ENCODE measurements at regions not wholly inside any gene's neighbourhood (a gene's known extent, or its start where the extent isn't known, plus 50 kb on each side); places are given as distances from the start of the nearest gene placed in this dataset.

DNA sequence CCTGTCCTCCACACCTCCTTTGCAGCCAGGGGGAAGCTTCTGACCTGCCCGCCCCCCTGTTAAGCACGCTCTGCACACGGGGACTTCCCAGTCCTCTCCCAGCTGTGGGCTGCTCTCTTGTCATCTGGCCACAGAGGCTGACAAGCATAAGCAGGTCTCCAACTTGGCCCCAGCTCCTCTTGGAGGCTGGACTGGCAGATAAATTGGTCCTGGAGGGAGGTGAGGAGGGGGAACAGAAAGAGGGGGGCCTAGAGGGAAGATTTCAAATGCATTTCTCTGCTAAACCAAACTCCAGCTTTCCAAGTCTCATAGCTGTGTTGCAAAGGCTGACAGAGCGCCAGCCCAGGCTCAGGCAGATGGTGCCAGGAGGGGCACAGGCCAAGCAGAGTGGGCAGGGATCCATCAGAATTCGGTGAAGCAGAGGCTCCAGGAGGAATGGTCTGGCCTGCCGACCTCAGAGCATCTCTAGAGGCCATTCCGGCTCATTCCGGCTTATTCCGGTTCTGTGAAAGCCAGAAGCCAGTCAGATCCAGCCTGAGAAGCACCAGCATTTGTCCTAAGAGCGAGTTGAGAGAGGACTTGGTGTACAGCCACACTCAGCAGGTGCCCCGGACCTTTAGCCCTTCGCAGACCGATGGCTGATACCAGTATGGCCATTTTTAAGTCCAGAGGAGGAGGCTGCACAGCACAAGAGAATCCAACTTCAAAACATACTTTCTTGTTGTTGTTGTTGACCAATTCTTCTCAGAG, 508.9 kb upstream of the MYT1L start:
- Mint-ChIP-seq H3K4me3 (ENCODE audit: unreplicated experiment) (no peak overlapping the region), H3K9me3 (ENCODE audit: unreplicated experiment) (peaks cover 14% of the 10 kb centered on the region), H3K4me1 (ENCODE audit: insufficient read depth, unreplicated experiment) (no peaks in the 10 kb centered on the region), H3K27ac (ENCODE audit: low read depth, unreplicated experiment) (no peak overlapping the region), H3K36me3 (ENCODE audit: insufficient read depth, unreplicated experiment) (no peaks in the 10 kb centered on the region), H3K27me3 (ENCODE audit: insufficient read depth, unreplicated experiment) (no peaks in the 10 kb centered on the region)
- POLR2A ChIA-PET = no interaction called here
- TF ChIP-seq, protein P1, sequence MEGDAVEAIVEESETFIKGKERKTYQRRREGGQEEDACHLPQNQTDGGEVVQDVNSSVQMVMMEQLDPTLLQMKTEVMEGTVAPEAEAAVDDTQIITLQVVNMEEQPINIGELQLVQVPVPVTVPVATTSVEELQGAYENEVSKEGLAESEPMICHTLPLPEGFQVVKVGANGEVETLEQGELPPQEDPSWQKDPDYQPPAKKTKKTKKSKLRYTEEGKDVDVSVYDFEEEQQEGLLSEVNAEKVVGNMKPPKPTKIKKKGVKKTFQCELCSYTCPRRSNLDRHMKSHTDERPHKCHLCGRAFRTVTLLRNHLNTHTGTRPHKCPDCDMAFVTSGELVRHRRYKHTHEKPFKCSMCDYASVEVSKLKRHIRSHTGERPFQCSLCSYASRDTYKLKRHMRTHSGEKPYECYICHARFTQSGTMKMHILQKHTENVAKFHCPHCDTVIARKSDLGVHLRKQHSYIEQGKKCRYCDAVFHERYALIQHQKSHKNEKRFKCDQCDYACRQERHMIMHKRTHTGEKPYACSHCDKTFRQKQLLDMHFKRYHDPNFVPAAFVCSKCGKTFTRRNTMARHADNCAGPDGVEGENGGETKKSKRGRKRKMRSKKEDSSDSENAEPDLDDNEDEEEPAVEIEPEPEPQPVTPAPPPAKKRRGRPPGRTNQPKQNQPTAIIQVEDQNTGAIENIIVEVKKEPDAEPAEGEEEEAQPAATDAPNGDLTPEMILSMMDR (IDR thresholded peaks at IDR 0.05; ENCODE audit: unreplicated experiment) = no peak
- BruUV-seq (replicated peaks) = no TSS peak
- CTCF ChIA-PET = interaction anchor here (0.6 kb wide), 1 partner anchor 35 kb away, joined by 3 read pairs; no protein-coding TSS in a partner anchor
- intact Hi-C loops (cut with micrococcal nuclease) = no loop called here
- DNase-seq (ENCODE audit: unreplicated experiment) = no peak

DNA sequence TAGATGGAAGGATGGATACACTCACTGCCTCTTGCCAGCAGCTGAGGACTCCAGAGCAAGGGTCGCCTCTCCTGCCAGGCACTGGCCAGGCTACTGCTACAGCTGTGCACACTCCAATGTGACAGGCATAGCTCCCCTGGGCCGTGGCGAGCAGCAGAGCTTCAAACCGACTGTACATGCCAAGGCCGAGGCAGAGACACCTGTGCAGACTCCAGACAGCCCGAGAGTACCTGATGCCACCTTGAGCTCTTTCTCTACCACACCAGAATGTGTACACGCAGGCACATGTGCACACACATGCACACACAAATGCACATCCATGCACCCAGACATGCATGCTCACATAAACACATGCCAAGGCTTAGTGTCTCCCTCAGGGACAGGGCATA, 508.3 kb upstream of the MYT1L start:
- Mint-ChIP-seq H3K4me3 (ENCODE audit: unreplicated experiment) (no peak overlapping the region), H3K9me3 (ENCODE audit: unreplicated experiment) (peaks cover 14% of the 10 kb centered on the region), H3K27me3 (ENCODE audit: insufficient read depth, unreplicated experiment) (no peaks in the 10 kb centered on the region), H3K36me3 (ENCODE audit: insufficient read depth, unreplicated experiment) (no peaks in the 10 kb centered on the region), H3K4me1 (ENCODE audit: insufficient read depth, unreplicated experiment) (no peaks in the 10 kb centered on the region), H3K27ac (ENCODE audit: low read depth, unreplicated experiment) (no peak overlapping the region)
- TF ChIP-seq, protein P1 (IDR thresholded peaks at IDR 0.05; ENCODE audit: unreplicated experiment) = no peak
- ChIA-PET CTCF (interaction anchor here (0.6 kb wide), 1 partner anchor 35 kb away, joined by 3 read pairs; no protein-coding TSS in a partner anchor), POLR2A (no interaction called here)
- intact Hi-C loops (cut with micrococcal nuclease) = no loop called here
- no peak for DNase-seq (ENCODE audit: unreplicated experiment)
- no TSS peak for BruUV-seq (replicated peaks)

DNA sequence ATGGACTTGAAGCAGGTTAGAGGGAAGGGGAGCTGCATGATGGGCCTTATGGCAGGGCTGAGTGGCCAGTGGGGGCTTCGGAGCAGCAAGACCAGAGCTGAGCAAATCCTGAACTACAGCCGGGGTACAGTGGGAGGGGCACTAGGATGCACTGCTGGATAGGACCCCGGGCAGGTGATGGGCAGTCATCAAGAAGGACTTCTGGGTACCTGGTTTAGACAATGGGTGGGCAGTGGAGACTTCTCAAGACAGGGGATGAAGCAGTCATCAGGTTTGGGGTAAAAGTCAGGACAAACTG, 507.4 kb upstream of the MYT1L start:
- Mint-ChIP-seq H3K27ac (ENCODE audit: low read depth, unreplicated experiment) (no peak overlapping the region), H3K4me3 (ENCODE audit: unreplicated experiment) (no peak overlapping the region), H3K4me1 (ENCODE audit: insufficient read depth, unreplicated experiment) (no peaks in the 10 kb centered on the region), H3K36me3 (ENCODE audit: insufficient read depth, unreplicated experiment) (no peaks in the 10 kb centered on the region), H3K27me3 (ENCODE audit: insufficient read depth, unreplicated experiment) (no peaks in the 10 kb centered on the region), H3K9me3 (ENCODE audit: unreplicated experiment) (peaks cover 14% of the 10 kb centered on the region)
- TF ChIP-seq, protein P1 (IDR thresholded peaks at IDR 0.05; ENCODE audit: unreplicated experiment) = no peak
- BruUV-seq (replicated peaks) = no TSS peak
- POLR2A ChIA-PET = no interaction called here
- intact Hi-C loops (cut with micrococcal nuclease) = no loop called here
- no peak for DNase-seq (ENCODE audit: unreplicated experiment)
- CTCF ChIA-PET = interaction anchor here (0.6 to 0.7 kb wide), 3 partner anchors 9 to 297 kb away, joined by 3 read pairs; no protein-coding TSS in a partner anchor

DNA sequence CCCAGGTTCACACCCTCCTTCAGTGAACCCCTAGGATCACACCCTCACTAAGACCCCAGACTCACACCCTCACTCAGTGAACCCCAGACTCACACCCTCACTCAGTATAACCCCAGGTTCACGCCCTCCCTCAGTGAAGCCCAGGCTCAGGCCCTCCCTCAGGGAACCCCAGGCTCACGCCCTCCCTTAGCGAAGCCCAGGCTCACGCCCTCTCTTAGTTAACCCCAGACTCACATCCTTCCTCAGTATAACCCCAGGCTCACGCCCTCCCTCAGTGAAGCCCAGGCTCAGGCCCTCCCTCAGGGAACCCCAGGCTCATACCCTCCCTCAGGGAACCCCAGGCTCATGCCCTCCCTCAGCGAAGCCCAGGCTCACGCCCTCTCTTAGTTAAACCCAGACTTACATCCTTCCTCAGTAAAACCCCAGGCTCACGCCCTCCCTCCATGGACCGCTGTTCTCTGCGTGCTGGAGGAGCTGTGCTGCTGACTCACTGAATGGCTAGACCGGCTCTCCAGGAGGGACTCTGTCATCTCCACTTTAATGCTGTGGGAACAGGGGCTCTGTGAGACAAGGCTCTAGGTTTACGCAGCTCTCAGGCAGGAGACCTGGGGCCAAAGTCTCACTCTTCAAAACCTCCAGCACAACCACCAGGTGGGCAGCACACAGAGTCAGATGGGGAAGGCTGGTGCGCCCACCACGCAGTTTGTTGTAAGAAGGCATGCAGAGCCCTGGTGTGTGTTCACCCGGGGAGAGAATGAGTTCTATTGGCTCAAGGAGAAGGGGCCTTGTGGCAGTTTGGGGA, 506.9 kb upstream of the MYT1L start:
- ChIA-PET CTCF (interaction anchor here (0.6 to 0.7 kb wide), 4 partner anchors 8 to 882 kb away, joined by 3 read pairs; no protein-coding TSS in a partner anchor), POLR2A (no interaction called here)
- Mint-ChIP-seq H3K9me3 (ENCODE audit: unreplicated experiment) (peaks cover 14% of the 10 kb centered on the region), H3K27ac (ENCODE audit: low read depth, unreplicated experiment) (no peak overlapping the region), H3K27me3 (ENCODE audit: insufficient read depth, unreplicated experiment) (no peaks in the 10 kb centered on the region), H3K4me1 (ENCODE audit: insufficient read depth, unreplicated experiment) (no peaks in the 10 kb centered on the region), H3K36me3 (ENCODE audit: insufficient read depth, unreplicated experiment) (no peaks in the 10 kb centered on the region), H3K4me3 (ENCODE audit: unreplicated experiment) (no peak overlapping the region)
- BruUV-seq (replicated peaks) = no TSS peak
- no peak for DNase-seq (ENCODE audit: unreplicated experiment)
- TF ChIP-seq, protein P1 (IDR thresholded peaks at IDR 0.05; ENCODE audit: unreplicated experiment) = no peak
- intact Hi-C loops (cut with micrococcal nuclease) = no loop called here

All from MCF 10A (cell line).